ENCODE measurements at regions not wholly inside any gene's neighbourhood (a gene's known extent, or its start where the extent isn't known, plus 50 kb on each side); places are given as distances from the start of the nearest gene placed in this dataset.

DNA sequence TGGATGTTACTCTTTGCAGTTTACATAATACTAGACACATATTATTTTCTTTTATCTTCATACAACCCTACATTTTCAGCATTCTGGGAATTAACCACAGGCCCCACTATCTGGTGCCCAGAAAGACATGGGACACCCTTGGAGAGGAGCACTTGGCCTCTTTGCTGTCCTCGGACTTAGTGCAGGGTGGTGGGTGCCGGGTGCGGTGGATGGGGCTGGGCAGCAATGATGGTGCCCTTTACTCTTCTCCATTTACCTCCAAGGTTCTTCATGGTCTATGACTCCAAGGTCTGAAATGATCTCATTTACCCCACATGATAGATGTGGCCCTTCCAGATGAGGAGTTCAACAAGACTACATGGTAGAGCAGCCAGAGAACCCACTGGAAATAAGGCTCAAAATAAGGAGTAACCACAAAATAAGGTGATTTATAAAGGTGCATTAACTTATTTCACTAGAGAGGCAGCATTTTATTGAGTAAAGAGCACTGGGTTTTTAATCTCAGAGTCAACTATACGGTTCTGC, 56.2 kb upstream of the IGFBP3 start:
- no peak for ATAC-seq

DNA sequence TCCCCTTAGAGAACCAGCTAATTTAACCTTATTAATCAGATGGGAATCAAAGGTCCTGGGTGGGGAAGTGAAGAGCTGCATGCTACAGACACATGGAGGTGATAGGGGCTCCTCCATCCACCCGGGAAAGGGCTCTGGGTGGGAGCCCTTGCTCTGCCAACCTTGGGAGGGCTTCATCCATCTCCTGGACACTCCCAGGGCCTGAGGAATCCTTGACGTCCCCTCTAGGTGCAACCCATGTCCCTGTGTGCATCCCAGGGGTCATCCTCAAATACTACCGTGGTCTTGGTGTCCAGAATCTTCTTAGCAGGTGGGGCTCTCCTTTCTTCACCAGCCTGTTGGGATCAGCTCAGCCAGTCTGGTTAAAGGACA, 55.4 kb upstream of the IGFBP3 start:
- H3K27me3 ChIP-seq: no peaks in the 10 kb centered on the region
- TF ChIP-seq, protein P1, sequence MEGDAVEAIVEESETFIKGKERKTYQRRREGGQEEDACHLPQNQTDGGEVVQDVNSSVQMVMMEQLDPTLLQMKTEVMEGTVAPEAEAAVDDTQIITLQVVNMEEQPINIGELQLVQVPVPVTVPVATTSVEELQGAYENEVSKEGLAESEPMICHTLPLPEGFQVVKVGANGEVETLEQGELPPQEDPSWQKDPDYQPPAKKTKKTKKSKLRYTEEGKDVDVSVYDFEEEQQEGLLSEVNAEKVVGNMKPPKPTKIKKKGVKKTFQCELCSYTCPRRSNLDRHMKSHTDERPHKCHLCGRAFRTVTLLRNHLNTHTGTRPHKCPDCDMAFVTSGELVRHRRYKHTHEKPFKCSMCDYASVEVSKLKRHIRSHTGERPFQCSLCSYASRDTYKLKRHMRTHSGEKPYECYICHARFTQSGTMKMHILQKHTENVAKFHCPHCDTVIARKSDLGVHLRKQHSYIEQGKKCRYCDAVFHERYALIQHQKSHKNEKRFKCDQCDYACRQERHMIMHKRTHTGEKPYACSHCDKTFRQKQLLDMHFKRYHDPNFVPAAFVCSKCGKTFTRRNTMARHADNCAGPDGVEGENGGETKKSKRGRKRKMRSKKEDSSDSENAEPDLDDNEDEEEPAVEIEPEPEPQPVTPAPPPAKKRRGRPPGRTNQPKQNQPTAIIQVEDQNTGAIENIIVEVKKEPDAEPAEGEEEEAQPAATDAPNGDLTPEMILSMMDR (IDR thresholded peaks at IDR 0.05): no peak
- no peak for TF ChIP-seq POLR2A (IDR thresholded peaks at IDR 0.05)
- intact Hi-C loops (cut with DNase I): loop anchor here in 1 of 10 donors (5.0 kb wide), 1 partner anchor 49 kb away; no protein-coding TSS in a partner anchor
- DNase-seq: no peak
- WGBS, 4 donors: 88 to 94% (median 92%) methylated on average over 3 of the region's 3 CpGs
- no peak for ATAC-seq
- H3K4me3 ChIP-seq: no peak overlapping the region
- H3K4me1 ChIP-seq: peaks cover 0 to 20% (median 9%) of the 10 kb centered on the region in 12 donors
- H3K27ac ChIP-seq: no peak overlapping the region
- H3K9me3 ChIP-seq: no peaks in the 10 kb centered on the region
- H3K36me3 ChIP-seq: no peaks in the 10 kb centered on the region

More for the DNA sequence above, 56.2 kb upstream of the IGFBP3 start:
- DNase-seq: no peak
- 89 to 97% (median 95%) methylated on average over 4 of the region's 4 CpGs for WGBS, 4 donors
- intact Hi-C loops (cut with DNase I): loop anchor here in 1 of 10 donors (5.0 kb wide), 1 partner anchor 50 kb away; no protein-coding TSS in a partner anchor
- Histone ChIP-seq H3K27ac (no peak overlapping the region), H3K4me1 (peaks cover 0 to 20% (median 9%) of the 10 kb centered on the region in 12 donors), H3K4me3 (no peak overlapping the region), H3K27me3 (no peaks in the 10 kb centered on the region), H3K36me3 (no peaks in the 10 kb centered on the region), H3K9me3 (peaks cover 0 to 4% (median 0%) of the 10 kb centered on the region in 12 donors)
- TF ChIP-seq, protein P1 (IDR thresholded peaks at IDR 0.05): no peak
- TF ChIP-seq POLR2A (IDR thresholded peaks at IDR 0.05): no peak

DNA sequence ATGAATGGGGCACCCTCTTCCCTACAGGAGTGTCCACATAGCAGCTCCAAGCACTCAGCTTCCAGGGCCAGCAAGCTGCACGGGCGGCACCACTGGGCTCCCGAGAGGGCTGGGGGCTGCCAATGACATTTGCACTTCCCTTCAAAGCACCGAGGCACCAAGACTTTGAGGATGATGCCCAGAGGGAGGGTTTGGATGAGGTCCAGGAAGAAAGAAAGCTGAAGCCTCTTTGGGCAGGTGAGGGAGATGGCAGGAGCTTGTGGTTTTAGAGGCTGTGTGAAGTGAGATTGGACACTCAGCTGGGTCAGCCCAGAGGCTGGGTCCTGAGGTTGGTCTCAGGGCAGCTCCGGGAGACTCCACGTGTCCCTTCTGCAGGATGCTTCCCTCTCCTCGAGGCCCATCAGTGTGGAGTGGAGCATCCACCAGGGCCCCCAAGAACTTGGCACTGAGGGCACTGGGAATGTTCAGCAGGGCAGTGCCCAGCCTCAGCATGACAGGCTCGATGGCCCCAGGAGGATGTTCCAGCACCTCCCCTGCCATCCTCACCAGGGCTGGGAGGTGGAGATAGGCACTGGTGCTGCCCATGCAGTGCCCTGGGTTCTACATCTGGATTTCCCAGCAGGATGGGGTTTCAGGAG, 54.9 kb upstream of the IGFBP3 start:
- H3K9me3 ChIP-seq: no peaks in the 10 kb centered on the region
- H3K4me1 ChIP-seq: peaks cover 0 to 20% (median 9%) of the 10 kb centered on the region in 12 donors
- H3K27ac ChIP-seq: no peak overlapping the region
- TF ChIP-seq POLR2A (IDR thresholded peaks at IDR 0.05): no peak
- TF ChIP-seq, protein P1 (IDR thresholded peaks at IDR 0.05): no peak
- 91 to 94% (median 93%) methylated on average over 7 to 8 of the region's 8 CpGs for WGBS, 4 donors
- ATAC-seq (no peak), DNase-seq (no peak)
- H3K36me3 ChIP-seq: no peaks in the 10 kb centered on the region
- H3K4me3 ChIP-seq: no peak overlapping the region
- no peaks in the 10 kb centered on the region for H3K27me3 ChIP-seq
- intact Hi-C loops (cut with DNase I): loop anchor here in 1 of 10 donors (5.0 kb wide), 1 partner anchor 49 kb away; no protein-coding TSS in a partner anchor

DNA sequence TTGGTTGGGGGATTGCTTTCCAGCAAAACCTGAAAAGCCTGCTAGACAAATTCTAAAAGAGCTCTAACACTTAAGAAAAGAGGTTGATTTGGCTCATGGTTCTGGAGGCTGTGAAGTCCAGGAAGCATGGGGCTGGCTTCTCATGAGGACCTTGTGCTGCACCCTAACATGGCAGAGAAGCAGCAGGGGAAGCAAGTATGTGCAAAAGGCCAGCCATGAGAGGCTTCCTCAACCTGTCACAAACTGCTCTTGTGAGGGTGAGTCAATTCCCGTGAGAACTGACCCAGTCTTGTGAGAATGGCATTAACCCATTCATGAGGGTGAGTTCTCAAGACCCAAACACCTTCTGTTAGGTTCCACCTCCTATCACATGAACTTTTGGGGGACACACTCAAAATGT, 54.3 kb upstream of the IGFBP3 start:
- TF ChIP-seq, protein P1 (IDR thresholded peaks at IDR 0.05): no peak
- TF ChIP-seq POLR2A (IDR thresholded peaks at IDR 0.05): no peak
- H3K36me3 ChIP-seq: no peaks in the 10 kb centered on the region
- peaks cover 0 to 20% (median 9%) of the 10 kb centered on the region in 12 donors for H3K4me1 ChIP-seq
- H3K4me3 ChIP-seq: no peak overlapping the region
- no peak for ATAC-seq
- no peaks in the 10 kb centered on the region for H3K27me3 ChIP-seq
- intact Hi-C loops (cut with DNase I): loop anchor here in 1 of 10 donors (5.0 kb wide), 1 partner anchor 48 kb away; no protein-coding TSS in a partner anchor
- no peak overlapping the region for H3K27ac ChIP-seq
- DNase-seq: no peak
- H3K9me3 ChIP-seq: no peaks in the 10 kb centered on the region
- 75 to 100% (median 82%) methylated on average over 1 of the region's 1 CpG for WGBS, 4 donors

Data from heart left ventricle (tissue), 16 donors.